ENCODE measurements at regions not wholly inside any gene's neighbourhood (a gene's known extent, or its start where the extent isn't known, plus 50 kb on each side); places are given as distances from the start of the nearest gene placed in this dataset.

GRCh38 chr5:33235304-33235703 is 205.5 kb upstream of the TARS1 start:
- no peak for TF ChIP-seq CTCF (IDR thresholded peaks at IDR 0.05)
- no peak for DNase-seq (ENCODE audit: low spot score in 2 of 2)
- intact Hi-C loops (cut with DNase I): no loop called here

GRCh38 chr5:33235824-33236223 is 204.9 kb upstream of the TARS1 start:
- Histone ChIP-seq H3K27ac (no peak overlapping the region), H3K4me3 (no peak overlapping the region), H3K4me1 (peaks cover 0 to 5% of the 10 kb centered on the region in 2 donors), H3K9me3 (no peaks in the 10 kb centered on the region), H3K36me3 (no peaks in the 10 kb centered on the region), H3K27me3 (no peaks in the 10 kb centered on the region)
- intact Hi-C loops (cut with DNase I): no loop called here
- no peak for DNase-seq (ENCODE audit: low spot score in 2 of 2)
- TF ChIP-seq CTCF (IDR thresholded peaks at IDR 0.05): no peak

More at GRCh38 chr5:33235304-33235703, 205.5 kb upstream of the TARS1 start:
- no peaks in the 10 kb centered on the region for H3K36me3 ChIP-seq
- H3K4me3 ChIP-seq: no peak overlapping the region
- no peaks in the 10 kb centered on the region for H3K27me3 ChIP-seq
- H3K9me3 ChIP-seq: no peaks in the 10 kb centered on the region
- H3K27ac ChIP-seq: no peak overlapping the region
- H3K4me1 ChIP-seq: peaks cover 0 to 5% of the 10 kb centered on the region in 2 donors

DNA sequence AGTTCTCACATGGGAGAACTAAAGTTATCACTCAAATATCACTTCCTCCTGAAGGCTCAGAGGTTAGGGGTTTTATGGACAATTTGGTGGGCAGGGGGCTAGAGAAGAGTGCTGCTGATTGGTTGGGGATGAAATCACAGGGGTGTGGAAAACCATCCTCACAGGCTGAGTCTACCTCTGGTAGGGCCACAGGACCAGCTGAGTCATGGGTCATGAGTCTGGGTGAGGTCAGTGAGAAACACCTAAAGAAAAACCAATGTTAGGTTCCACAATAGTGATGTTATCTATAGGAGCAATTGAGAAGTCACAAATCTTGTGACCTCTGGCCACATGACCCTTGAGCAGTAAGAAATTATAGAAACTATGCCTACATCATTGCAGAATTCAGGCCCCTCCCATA is 203.3 kb upstream of the TARS1 start:
- intact Hi-C loops (cut with DNase I): no loop called here
- no peak overlapping the region for H3K27ac ChIP-seq
- H3K4me3 ChIP-seq: no peak overlapping the region
- no peak for TF ChIP-seq CTCF (IDR thresholded peaks at IDR 0.05)
- no peaks in the 10 kb centered on the region for H3K36me3 ChIP-seq
- peaks cover 0 to 3% of the 10 kb centered on the region in 2 donors for H3K4me1 ChIP-seq
- no peaks in the 10 kb centered on the region for H3K9me3 ChIP-seq
- no peak for DNase-seq (ENCODE audit: low spot score in 2 of 2)
- H3K27me3 ChIP-seq: no peaks in the 10 kb centered on the region

DNA sequence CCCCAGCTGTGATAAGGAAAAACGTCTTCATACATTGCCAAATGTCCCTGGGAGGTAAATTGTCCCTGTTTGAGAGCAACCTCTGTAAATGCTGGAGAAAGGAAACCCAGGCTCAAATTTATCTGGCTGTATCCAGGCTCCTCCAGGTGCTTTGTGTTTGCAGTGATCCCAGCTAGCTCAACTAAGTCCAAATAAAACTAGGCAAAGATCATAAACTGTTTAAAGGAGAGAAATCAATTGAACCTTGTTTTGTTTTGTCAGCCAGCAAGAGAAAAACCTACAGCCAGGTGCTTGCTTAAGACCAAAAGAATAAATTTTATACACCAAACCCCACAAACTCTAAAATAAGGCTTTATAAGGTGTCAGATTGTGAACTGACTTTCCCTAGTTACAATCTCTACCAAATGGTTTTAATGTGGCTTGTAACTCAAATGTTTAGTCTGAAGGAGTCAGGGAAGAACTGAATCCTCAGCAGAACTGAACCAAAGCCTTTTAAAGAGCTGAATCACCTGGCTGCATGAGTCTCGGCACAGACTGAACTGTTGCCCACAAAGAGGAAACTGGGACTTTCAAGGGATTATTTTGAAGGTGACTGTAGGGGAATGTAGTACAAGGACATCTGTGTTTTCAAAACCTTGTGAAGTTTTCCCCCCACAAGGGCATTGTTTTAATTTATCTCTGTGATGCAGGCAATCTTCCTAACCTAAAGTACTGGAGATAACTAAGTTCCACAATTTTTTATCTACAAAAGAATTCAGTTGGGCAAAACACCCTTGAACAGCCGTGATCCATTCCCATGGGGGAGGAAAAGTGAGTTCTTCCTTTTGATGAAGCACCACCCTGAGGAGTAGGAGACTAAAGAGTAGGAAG is 201.7 kb upstream of the TARS1 start:
- Histone ChIP-seq H3K4me1 (no peaks in the 10 kb centered on the region), H3K4me3 (no peak overlapping the region), H3K27me3 (no peaks in the 10 kb centered on the region), H3K27ac (no peak overlapping the region), H3K36me3 (no peaks in the 10 kb centered on the region), H3K9me3 (no peaks in the 10 kb centered on the region)
- intact Hi-C loops (cut with DNase I): no loop called here
- no peak for DNase-seq (ENCODE audit: low spot score in 2 of 2)
- TF ChIP-seq CTCF (IDR thresholded peaks at IDR 0.05): no peak

DNA sequence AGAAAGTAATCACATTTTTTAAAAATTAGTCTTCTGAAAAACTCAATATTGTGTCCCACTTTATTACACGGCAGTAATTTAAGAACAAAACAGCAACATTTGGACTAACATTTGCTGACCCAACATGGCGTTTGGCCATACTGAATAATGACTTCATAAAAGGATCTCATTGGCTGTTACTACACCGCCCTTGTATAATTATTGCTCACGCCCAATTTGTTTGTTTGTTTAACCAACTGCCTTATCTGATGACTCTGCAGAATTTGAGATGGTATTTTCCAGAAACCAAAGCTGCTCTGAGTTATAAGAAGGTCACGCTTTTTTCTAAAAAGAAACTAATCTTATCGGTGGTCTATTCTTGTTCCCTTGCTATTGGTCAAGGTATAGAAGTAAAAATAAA is 200.2 kb upstream of the TARS1 start:
- Histone ChIP-seq H3K27ac (no peak overlapping the region), H3K27me3 (no peaks in the 10 kb centered on the region), H3K36me3 (no peaks in the 10 kb centered on the region), H3K9me3 (no peaks in the 10 kb centered on the region), H3K4me3 (no peak overlapping the region), H3K4me1 (no peaks in the 10 kb centered on the region)
- TF ChIP-seq CTCF (IDR thresholded peaks at IDR 0.05): no peak
- intact Hi-C loops (cut with DNase I): no loop called here
- DNase-seq (ENCODE audit: low spot score in 2 of 2): no peak

Data from ascending aorta (tissue), 2 donors.